Activated CD4-positive, alpha-beta T cell treated with anti-CD3 and anti-CD28 coated beads, Interleukin-2, amount 50 U/mL, for 1 hour (primary cell): ENCODE measurements at regions not wholly inside any gene's neighbourhood (a gene's known extent, or its start where the extent isn't known, plus 50 kb on each side); places are given as distances from the start of the nearest gene placed in this dataset.
"Not testable (repeated sequence)": the region's sequence is repeated elsewhere in the genome, so short reads cannot be mapped to it uniquely, and the experiment has no call there.

Source experiments
- DNase-seq: peaks from one replicate; pipeline ENCODE4 v3.0.0-alpha.2; 2020

GRCh38 chr4:64001229-64001898 is 407.9 kb downstream of the TECRL start:
- no peak for DNase-seq

- no peak for DNase-seq
These were observed 409.0 kb downstream of the TECRL start for GRCh38 chr4:64000241-64000640.

GRCh38 chr4:63986253-63986652 is 423.0 kb downstream of the TECRL start:
- DNase-seq = no peak

- DNase-seq = no peak
These were observed 426.0 kb downstream of the TECRL start for GRCh38 chr4:63983224-63983623.

- no peak for DNase-seq
These were observed 443.4 kb downstream of the TECRL start for GRCh38 chr4:63965875-63966274.

GRCh38 chr4:63942706-63943286 is 466.5 kb downstream of the TECRL start:
- DNase-seq = not testable (repeated sequence)

- DNase-seq = no peak
These were observed 471.3 kb downstream of the TECRL start for GRCh38 chr4:63937961-63938360.

GRCh38 chr4:63922146-63922545 is 487.1 kb downstream of the TECRL start:
- no peak for DNase-seq

- no peak for DNase-seq
These were observed 487.7 kb downstream of the TECRL start for GRCh38 chr4:63921561-63921960.

- DNase-seq = no peak
These were observed 489.4 kb downstream of the TECRL start for GRCh38 chr4:63919636-63920365.

GRCh38 chr4:63906660-63907183 is 502.5 kb downstream of the TECRL start:
- no peak for DNase-seq

GRCh38 chr4:63904201-63904600 is 505.0 kb downstream of the TECRL start:
- no peak for DNase-seq

GRCh38 chr4:63901304-63901703 is 507.9 kb downstream of the TECRL start:
- no peak for DNase-seq

GRCh38 chr4:63898961-63899360 is 510.3 kb downstream of the TECRL start:
- DNase-seq = no peak

GRCh38 chr4:63894161-63894560 is 515.1 kb downstream of the TECRL start:
- DNase-seq = no peak

- no peak for DNase-seq
These were observed 539.9 kb downstream of the TECRL start for GRCh38 chr4:63869370-63869769.

- DNase-seq = no peak
These were observed 557.8 kb downstream of the TECRL start for GRCh38 chr4:63851496-63851895.

GRCh38 chr4:63841266-63841665 is 568.0 kb downstream of the TECRL start:
- DNase-seq = no peak

- DNase-seq = no peak
These were observed 577.6 kb downstream of the TECRL start for GRCh38 chr4:63831590-63832155.

- no peak for DNase-seq
These were observed 591.9 kb downstream of the TECRL start for GRCh38 chr4:63817196-63817865.

GRCh38 chr4:63814171-63814964 is 594.9 kb downstream of the TECRL start:
- DNase-seq = no peak

GRCh38 chr4:63799166-63799565 is 610.1 kb downstream of the TECRL start:
- no peak for DNase-seq
